HG02763 (cell line): ENCODE measurements at regions not wholly inside any gene's neighbourhood (a gene's known extent, or its start where the extent isn't known, plus 50 kb on each side); places are given as distances from the start of the nearest gene placed in this dataset.
A peak's percentile ranks its signal among the peaks of the same experiment; 100 is the strongest.

Experiments
- ATAC-seq: cut with Tn5 transposase; IDR thresholded peaks from one replicate; pipeline ENCODE4 v1.9.1; 2021; ENCODE audit warnings: mild to moderate bottlenecking, moderate library complexity; ENCODE audit not compliant: unreplicated experiment

- no peak for ATAC-seq
These were observed 243.1 kb upstream of the SLC39A10 start for GRCh38 chr2:195413944-195414343.

GRCh38 chr2:195413422-195413821 lies 243.6 kb upstream of the SLC39A10 start:
- no peak for ATAC-seq

GRCh38 chr2:195411219-195411687 lies 245.8 kb upstream of the SLC39A10 start:
- no peak for ATAC-seq

- peak; percentile 60 for ATAC-seq
These were observed 246.9 kb upstream of the SLC39A10 start for GRCh38 chr2:195410074-195410671.

- ATAC-seq: no peak
These were observed 248.2 kb upstream of the SLC39A10 start for GRCh38 chr2:195408811-195409210.

- ATAC-seq: no peak
These were observed 248.8 kb upstream of the SLC39A10 start for GRCh38 chr2:195408196-195408595.

- no peak for ATAC-seq
These were observed 249.2 kb upstream of the SLC39A10 start for GRCh38 chr2:195407783-195408182.

- ATAC-seq: no peak
These were observed 250.0 kb upstream of the SLC39A10 start for GRCh38 chr2:195406886-195407603.

GRCh38 chr2:195404651-195405050 lies 252.4 kb upstream of the SLC39A10 start:
- ATAC-seq: no peak

- no peak for ATAC-seq
These were observed 260.5 kb upstream of the SLC39A10 start for GRCh38 chr2:195396479-195396878.

GRCh38 chr2:195395362-195395761 lies 261.7 kb upstream of the SLC39A10 start:
- ATAC-seq: no peak

- ATAC-seq: peak; percentile 53
These were observed 264.3 kb upstream of the SLC39A10 start for GRCh38 chr2:195392446-195393336.

- no peak for ATAC-seq
These were observed 266.2 kb upstream of the SLC39A10 start for GRCh38 chr2:195390686-195391321.

GRCh38 chr2:195388028-195388427 lies 269.0 kb upstream of the SLC39A10 start:
- ATAC-seq: no peak

- ATAC-seq: no peak
These were observed 274.8 kb upstream of the SLC39A10 start for GRCh38 chr2:195382186-195382585.

- ATAC-seq: no peak
These were observed 286.7 kb upstream of the SLC39A10 start for GRCh38 chr2:195370167-195370943.

GRCh38 chr2:195369218-195369587 lies 287.8 kb upstream of the SLC39A10 start:
- no peak for ATAC-seq

- no peak for ATAC-seq
These were observed 288.5 kb upstream of the SLC39A10 start for GRCh38 chr2:195368249-195369217.

- no peak for ATAC-seq
These were observed 289.2 kb upstream of the SLC39A10 start for GRCh38 chr2:195367809-195368208.
